HG02642 (cell line): ENCODE measurements at regions not wholly inside any gene's neighbourhood (a gene's known extent, or its start where the extent isn't known, plus 50 kb on each side); places are given as distances from the start of the nearest gene placed in this dataset.
"Not testable (repeated sequence)": the region's sequence is repeated elsewhere in the genome, so short reads cannot be mapped to it uniquely, and the experiment has no call there.

ENCODE experiments used
- ATAC-seq: cut with Tn5 transposase; IDR thresholded peaks from one replicate; pipeline ENCODE4 v1.9.1; 2021; ENCODE audit warnings: mild to moderate bottlenecking; ENCODE audit not compliant: unreplicated experiment, poor library complexity

- ATAC-seq = not testable (repeated sequence)
Observed at GRCh38 chr1:219863816-219864215, 64.5 kb downstream of the SLC30A10 start.

- no peak for ATAC-seq
Observed at GRCh38 chr1:219862366-219862765, 66.0 kb downstream of the SLC30A10 start.

GRCh38 chr1:219858980-219859379 is 69.4 kb downstream of the SLC30A10 start:
- no peak for ATAC-seq

- no peak for ATAC-seq
Observed at GRCh38 chr1:219847215-219847855, 81.0 kb downstream of the SLC30A10 start.

- ATAC-seq = not testable (repeated sequence)
Observed at GRCh38 chr1:219839595-219839994, 88.8 kb downstream of the SLC30A10 start.

GRCh38 chr1:219837994-219838294 is 90.4 kb downstream of the SLC30A10 start:
- no peak for ATAC-seq

- ATAC-seq = no peak
Observed at GRCh38 chr1:219837274-219837993, 90.9 kb downstream of the SLC30A10 start.

- no peak for ATAC-seq
Observed at GRCh38 chr1:219834314-219834917, 93.9 kb downstream of the SLC30A10 start.

GRCh38 chr1:219833214-219833815 is 95.0 kb downstream of the SLC30A10 start:
- ATAC-seq = no peak

GRCh38 chr1:219826290-219826689 is 102.1 kb downstream of the SLC30A10 start:
- ATAC-seq = no peak

GRCh38 chr1:219825355-219825754 is 103.0 kb downstream of the SLC30A10 start:
- ATAC-seq = no peak

GRCh38 chr1:219824338-219824737 is 104.0 kb downstream of the SLC30A10 start:
- no peak for ATAC-seq

- ATAC-seq = no peak
Observed at GRCh38 chr1:219820551-219820950, 107.8 kb downstream of the SLC30A10 start.

- no peak for ATAC-seq
Observed at GRCh38 chr1:219817914-219818313, 110.4 kb downstream of the SLC30A10 start.

GRCh38 chr1:219813294-219813693 is 115.1 kb downstream of the SLC30A10 start:
- no peak for ATAC-seq

- peak; percentile 93 for ATAC-seq
Observed at GRCh38 chr1:219812491-219813203, 115.7 kb downstream of the SLC30A10 start.

GRCh38 chr1:219812086-219812485 is 116.3 kb downstream of the SLC30A10 start:
- no peak for ATAC-seq

GRCh38 chr1:219810451-219810850 is 117.9 kb downstream of the SLC30A10 start:
- no peak for ATAC-seq

GRCh38 chr1:219808790-219809189 is 119.6 kb downstream of the SLC30A10 start:
- no peak for ATAC-seq

- no peak for ATAC-seq
Observed at GRCh38 chr1:219806642-219807041, 121.7 kb downstream of the SLC30A10 start.

- ATAC-seq = no peak
Observed at GRCh38 chr1:219806020-219806419, 122.3 kb downstream of the SLC30A10 start.
